ENCODE measurements at regions not wholly inside any gene's neighbourhood (a gene's known extent, or its start where the extent isn't known, plus 50 kb on each side); places are given as distances from the start of the nearest gene placed in this dataset.
"Not testable (repeated sequence)": the region's sequence is repeated elsewhere in the genome, so short reads cannot be mapped to it uniquely, and the experiment has no call there.

DNA sequence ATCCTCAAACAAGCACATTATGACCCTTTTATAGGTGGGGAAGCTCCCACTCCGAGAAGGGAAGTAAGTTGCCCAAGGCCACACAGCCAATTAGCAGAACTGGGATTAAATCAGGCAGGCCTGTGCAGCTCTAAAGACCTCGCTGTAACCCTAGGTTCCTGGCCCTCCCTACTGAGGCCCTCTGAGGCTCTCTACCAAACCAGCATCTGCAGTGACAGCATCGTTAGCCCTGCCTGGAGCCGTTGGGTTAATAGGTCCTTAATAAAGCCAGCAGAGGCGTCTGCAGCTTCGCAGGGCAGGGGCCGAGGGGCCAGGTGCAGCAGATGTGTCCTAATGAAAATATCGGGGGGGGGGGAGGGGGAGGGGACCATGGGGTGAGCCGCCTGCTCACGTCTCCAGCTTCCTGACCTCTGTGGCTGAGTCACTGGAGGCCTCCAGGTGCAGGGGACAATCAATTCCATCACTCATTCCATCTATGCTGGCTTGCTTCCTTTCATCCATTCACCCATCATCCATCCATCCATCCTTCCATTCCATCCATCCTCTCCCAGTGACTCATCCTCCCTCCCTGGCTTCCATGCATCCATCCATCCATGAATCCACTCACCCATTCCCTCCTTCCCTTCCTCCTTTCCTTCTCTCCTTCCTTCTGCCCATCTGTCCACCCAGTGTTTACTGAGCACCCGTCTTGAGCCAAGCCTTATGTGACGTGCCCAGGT, 203.9 kb downstream of the C9orf50 start:
- in situ Hi-C loops (cut with MboI; ENCODE audit: low sequenced_read_pairs) = no loop called here

DNA sequence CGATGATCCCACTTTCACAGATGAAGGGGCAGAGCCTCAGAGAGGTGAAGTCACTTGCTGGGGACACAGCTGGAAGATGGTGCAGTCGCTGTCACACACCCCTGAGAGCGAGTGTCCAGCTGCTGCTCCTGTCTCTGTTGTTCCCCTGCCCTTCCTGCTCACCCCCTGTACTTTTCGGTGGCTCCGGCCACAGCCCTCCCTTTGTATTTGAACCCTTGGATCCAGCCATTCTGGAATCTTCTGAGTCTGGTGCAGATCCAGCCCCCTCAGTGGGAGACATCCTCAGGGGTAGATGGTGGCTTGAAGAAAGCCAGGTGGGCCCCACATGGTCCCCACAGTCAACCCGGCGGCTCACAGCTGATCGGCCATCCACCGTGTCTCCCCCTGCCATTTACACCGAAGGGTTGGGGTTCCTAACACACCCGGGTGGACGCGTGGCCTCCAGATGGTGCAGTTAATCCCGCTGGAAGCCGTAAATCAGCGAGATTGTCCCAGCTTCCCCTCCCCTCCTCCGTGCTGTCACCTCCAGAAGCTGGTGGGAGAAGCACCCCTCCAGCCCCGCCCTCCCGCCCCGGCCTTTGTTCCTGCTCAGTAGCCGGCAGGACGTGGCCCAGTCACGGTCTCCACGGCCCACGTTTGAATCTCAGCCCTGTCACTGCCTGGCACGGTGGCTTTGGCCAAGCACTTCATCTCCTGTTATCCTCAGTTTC, 204.8 kb downstream of the C9orf50 start:
- in situ Hi-C loops (cut with MboI; ENCODE audit: low sequenced_read_pairs) = no loop called here

DNA sequence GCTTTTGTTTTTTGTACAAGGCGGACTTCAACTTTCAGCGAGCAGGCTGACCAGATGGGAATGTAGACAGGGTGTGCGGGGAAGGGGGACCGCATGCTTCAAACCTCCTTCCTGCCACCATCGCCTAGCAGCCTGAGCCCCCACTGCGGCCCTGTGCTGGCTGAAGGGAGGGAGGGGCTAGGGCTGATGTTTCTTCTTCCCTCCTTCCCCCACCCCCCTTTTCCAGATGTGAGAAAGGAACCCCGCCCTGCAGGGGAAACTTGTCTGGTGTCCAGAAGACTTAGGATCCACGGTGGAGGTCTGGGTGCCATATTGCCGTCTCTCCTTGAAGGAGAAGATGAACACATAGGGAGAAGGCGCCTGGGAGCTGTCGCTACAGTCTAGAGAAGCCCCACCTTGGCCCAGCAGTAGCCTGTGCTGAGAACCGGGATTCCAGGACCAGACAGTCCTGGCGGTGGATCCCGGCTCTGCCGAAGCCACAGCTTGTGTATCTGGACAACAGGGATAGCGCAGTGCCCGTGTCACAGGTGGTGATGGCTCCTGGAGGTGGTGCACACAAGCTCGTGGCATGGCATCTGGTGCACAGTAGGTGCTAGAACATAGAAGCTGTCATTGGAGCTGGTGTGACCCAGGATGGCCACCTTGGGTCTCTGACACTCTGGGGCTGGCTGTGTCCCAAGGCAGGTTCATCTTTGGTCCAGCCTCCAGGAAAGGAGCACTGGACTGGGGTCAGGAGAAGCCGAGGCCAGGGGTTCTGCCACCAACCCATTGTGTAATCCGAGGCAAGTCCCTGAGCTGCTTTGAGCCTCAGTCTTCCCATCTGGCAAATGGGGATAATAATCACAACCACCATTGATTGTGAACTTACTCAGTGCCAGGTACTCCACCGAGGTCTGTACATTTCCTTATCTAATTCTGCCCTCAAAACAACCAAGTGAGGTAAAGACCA, 205.6 kb downstream of the C9orf50 start:
- in situ Hi-C loops (cut with MboI; ENCODE audit: low sequenced_read_pairs) = no loop called here

DNA sequence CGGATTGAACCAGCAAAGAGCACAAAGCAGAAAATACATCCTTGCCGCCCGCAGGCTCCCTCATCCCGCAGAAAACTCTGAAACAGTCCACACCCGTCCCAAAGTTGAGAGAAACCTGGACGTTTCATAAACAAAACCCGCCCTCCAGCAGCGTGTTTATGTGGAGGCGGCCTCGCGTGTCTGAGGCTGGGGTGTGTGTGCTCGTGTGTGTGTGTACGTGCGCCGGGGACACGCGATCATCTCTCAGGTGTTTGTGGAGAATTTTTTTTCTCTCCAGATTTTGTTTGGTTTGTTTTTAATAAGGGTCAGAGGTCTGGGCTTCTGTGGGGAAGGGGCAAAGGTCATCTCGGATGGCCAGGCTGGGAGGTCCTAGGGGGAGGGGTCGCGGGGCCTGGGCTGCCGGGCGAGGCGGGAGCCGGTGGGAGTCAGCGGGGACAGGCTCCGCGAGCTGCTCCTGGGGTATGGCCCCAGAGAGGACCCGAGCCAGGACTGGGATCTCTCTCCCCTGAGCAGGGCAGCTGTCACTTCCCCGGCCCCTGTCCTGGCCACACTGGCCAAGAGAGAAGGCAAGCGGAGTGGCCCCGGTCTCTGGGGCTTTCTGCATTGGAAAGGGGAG, 206.4 kb downstream of the C9orf50 start:
- in situ Hi-C loops (cut with MboI; ENCODE audit: low sequenced_read_pairs) = no loop called here

DNA sequence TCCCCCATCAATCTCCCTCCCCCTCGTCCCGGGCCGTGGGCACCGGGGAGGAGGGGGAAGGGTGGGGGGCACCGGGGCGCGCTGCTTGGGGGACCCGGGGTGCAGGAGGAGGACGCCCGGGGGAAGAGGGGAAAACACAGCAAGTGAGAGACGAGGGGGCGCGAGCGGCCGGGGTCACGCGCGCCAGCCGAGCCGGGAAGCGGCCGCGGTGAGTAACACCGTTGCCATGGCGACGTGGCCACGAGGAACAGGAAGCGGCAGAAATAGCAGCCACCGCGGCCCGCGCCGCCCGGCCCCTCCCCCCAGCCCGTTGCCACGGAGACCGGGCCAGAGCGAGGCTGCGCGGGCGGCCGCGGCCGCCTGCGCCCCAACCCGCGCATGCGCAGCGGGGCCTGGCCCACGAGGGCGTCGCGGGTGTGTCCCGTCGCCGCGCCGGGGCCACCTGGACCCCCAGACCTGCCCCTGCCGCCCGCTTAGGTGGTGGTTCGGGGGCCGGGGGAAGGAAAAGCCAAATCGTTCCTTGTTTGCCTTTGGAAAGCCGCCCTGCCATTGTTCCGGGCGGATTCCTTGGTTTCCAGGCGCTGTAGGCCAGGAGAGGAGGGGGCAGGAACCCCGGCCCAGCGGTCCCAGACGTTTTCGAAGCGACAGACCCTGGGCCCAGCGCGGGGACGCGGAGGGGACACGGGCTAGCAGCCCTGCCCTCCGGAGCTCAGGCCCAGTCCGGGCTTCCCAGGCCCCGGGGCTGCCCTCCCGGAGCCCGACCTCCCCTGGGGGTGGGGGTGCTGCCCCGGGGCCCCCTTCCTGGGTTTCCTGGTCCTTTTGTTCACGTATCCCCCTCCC, 207.1 kb downstream of the C9orf50 start:
- in situ Hi-C loops (cut with MboI; ENCODE audit: low sequenced_read_pairs) = no loop called here

DNA sequence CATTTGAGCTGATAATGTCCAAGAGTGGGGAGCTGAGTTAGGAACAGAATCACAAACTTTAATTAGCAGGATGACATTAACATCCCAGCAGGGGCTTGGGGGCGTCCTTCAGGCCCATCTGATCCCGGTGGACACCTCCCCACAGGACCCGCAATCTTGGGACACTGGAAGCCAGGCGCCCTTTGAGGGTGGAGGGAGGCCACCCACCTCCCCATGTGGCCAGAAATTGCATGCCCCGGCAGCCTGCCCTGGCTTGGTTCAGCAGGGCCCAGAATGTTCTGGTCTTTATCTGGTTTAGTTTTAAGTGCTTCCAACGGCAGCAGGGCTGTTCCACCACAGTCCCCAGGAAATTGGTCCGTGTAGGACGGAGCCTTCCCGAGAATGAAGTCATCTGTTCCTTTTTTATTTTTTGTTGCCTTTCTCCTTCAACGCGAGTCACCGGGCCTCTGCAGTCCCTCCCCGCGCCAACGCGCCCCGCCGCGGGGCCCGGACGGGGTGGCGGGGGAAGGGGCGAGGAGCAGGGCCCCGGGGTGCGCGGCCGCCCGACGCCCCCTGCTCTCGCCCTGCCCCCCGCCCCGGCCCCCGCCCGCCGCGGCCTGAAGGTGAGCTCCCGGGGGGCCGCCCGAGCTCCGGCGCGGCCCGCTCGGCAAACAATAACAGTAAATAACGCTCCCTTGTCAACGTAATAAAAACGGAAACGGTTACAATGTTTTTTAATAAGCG, 207.9 kb downstream of the C9orf50 start:
- in situ Hi-C loops (cut with MboI; ENCODE audit: low sequenced_read_pairs) = no loop called here

DNA sequence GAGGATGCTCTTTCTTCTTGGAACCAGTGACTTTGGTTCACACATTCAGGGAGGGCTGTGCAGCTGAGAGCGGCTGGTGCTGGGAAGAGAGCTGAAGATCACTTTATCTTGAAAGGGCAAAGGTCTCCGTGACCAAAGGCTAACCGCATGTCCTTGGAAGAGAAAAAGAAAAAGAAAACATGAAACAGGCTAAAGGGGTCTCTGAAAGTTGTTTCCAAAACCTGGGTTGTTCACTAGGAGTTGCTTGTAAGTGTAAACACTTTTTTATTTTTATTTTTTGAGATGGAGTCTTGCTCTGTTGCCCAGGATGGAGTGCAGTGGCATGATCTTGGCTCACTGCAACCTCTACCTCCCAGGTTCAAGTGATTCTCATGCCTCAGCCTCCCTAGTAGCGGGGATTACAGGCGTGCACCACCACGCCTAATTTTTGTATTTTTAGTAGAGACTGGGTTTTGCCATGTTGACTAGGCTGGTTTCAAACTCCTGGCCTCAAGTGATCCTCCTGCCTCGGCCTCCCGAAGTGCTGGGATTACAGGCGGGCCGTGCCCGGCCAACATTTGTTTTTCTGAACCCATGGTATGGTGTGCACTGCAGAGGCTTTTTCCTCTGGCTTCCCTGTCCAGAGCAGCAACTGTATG, 208.6 kb downstream of the C9orf50 start:
- in situ Hi-C loops (cut with MboI; ENCODE audit: low sequenced_read_pairs) = not testable (repeated sequence)

DNA sequence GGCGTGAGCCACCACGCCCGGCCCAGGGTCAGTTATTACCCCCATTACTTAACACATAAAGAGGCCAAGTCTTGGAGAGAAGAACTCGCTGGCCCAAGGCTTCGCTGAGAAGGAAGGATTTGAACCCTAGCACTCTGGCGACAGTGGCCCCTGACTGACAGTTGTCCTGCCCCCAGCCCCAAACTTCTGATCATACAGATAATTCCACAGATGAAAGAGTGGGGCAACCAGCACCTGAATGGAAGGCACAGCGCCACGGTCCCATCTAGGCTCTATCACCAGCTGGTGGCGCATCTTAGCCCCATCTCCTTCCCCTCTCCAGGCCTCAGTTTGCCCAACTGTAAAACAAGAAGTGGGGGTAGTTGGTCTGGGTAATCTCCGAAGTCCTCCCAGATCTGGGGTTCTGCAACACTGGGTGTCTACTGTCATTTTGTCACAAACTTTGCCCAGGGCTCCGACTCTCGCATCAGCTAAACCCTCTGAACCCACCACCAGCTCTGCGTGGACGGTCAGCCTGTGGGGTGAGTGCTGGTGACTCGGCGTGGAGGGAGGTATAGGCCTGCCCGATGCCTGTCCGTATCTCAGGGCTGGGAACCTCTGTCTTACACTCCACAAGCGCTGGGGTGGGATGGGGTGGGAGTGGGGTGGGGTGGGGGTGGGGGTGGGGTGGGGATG, 209.3 kb downstream of the C9orf50 start:
- in situ Hi-C loops (cut with MboI; ENCODE audit: low sequenced_read_pairs) = no loop called here

DNA sequence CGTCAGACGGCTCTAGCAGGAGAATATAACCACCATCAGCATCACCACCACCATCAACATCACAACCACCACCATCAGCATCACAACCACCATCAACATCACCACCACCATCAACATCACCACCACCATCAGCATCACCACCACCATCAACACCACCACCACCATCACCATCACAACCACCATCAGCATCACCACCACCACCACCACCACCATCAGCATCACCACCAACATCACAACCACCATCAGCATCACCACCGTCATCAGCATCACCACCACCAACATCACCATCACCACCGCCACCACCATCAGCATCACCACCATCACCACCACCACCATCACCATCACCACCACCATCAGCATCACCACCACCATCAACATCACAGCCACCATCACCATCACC, 210.7 kb downstream of the C9orf50 start:
- in situ Hi-C loops (cut with MboI; ENCODE audit: low sequenced_read_pairs) = no loop called here

DNA sequence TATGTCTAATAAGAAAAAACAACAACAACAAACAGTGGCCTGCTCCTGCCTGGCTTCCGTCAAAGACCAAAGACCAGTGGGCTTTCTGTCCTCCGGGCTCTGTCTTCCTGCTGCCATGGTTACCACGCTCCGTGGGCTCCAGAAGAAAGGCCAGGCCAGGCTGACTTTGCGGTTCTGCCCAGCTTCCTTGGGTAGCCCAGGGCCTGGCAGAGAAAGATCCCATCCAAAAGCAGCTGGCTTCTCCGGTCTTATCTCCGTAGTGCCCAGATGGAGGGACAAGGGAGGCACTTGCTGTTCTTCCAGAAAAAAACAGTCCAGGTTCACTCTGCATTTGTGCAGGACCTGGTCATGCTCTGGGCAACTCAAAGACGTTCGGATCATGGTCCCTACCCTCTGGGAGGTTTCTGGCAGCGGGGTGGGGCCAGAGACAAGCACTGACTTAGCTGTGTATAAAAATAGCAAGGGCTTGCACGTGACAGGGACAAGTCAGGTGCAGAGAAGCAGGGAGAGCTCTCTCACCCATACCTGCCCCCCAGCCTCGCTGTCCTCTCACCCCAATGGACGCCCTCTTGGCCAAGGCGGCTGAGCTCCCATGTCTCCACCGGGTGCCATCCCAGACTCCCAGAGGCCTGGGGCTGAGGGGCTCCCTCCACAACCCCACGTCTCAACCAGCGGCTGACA, 212.2 kb downstream of the C9orf50 start:
- in situ Hi-C loops (cut with MboI; ENCODE audit: low sequenced_read_pairs) = no loop called here

DNA sequence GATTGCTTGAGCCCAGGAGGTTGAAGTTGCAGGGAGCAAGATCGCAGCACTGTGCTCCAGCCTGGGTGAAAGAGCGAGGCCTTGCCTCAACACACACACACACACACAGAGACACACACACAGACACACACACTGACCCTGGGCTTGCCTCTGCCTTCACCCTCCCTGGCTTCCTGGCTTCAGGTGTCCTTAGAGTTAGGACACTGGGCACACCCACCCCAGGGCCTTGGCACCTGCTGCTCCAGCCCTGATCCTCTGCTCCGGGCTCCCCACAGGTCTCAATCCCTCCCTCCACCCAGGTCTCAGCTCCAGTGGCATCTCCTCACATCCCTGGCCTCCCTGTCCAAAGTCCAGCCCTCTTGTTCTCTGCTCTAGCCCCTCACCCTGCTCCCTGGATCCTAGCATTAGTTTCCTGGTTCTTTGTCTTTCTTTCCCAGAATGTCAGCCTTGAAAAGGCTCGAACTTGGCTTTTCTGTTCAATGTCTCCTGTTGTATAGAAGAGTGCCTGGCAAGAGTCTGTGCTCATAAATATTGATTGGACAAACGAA, 212.9 kb downstream of the C9orf50 start:
- in situ Hi-C loops (cut with MboI; ENCODE audit: low sequenced_read_pairs) = no loop called here

DNA sequence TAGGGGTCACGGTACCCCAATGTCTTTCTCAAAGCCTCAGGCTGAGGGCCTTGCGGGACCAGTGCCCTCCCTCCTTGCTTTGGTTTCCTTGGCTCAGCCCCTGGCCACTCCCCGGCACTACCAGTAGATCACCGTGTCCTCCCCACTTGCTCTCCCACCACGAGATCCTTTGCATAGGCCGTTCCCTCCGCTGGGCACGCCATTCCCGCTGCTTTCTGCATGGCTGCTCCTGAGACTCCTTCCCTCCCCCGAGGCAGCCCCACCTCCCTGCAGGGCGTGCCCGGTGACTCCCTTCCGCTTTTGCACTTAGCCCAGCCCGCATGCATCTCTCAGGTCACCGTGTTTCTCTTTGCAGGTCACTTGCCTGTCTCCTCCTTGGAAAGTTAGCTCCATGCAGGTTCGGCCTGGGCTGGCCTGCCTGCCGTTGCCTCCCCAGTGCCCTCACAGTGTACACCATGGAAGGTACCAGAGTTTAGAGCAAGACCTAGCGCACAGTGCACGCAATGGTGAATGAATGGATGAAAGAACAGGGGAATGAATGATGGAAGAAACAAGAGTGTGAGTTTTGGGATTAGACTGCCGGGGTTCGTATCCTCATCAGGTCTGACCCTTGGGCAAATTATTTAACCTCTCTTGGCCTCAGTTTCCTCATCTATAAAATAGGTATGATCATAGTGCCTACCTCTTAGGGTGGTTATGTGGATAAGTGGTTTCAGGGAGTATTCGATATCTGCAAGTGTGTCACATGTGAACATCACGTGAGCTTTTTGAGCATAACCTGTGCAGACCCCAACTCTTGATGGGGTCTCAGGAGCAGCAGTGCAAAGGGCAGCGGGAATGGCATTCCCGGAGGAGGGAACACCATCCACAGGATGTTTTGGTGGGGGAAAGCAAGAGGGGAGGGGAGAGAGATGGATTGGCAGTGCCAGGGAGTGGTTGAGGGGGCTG, 214.3 kb downstream of the C9orf50 start:
- in situ Hi-C loops (cut with MboI; ENCODE audit: low sequenced_read_pairs) = no loop called here

DNA sequence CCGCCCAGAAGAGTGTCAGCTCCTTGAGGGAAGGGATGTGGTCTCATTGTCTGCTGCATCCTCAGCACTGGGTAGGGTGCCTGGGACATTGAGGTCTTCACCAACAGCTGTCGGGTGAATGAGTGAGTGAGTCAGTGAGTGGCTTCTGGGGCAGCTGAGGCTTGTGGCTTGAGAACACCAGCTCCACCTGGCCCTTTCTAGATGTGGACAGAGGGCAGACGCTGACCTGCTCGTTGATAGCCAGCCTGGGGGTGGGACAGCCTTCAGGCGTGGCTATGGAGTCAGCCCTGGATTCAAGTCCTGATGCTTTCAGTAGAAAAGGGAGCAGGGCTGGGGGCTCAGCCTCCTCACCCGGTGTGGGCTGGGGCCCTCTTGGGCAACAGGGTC, 215.1 kb downstream of the C9orf50 start:
- in situ Hi-C loops (cut with MboI; ENCODE audit: low sequenced_read_pairs) = no loop called here

DNA sequence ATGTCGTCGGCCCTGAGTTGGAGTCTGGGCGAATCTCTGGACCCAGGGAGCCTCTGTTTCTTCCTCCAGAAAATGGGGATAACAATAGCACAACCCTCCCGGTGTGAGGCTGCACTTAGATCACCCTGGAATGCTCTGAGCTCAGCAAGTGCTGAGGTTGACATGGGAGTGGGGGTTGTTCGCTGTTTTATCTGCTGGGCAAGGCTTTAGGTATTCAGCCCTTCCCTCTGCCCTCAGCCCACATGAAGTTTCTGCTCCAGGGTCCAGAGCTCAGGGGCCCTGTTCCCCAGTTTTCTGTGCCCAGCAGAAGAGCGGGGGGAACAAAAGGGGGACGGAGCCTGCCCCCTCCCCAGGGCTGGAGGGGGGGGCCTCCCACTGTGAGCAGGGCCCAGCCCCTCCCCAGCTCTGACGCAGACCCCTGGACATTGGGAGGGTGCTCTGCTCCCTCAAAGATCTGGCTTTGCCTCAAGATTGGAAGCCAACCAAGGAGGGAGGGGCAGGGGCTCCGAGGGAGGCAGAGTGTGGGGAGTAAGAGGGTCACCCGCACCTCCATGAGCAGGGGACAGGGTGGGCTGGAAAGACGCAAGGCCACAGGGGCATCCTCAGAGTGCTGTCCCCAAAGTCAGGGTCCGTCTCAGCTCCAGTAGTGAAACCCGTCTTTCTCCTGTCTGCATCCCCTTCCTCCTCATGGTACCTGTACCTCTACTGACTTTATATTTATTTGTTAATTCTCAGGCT, 215.6 kb downstream of the C9orf50 start:
- in situ Hi-C loops (cut with MboI; ENCODE audit: low sequenced_read_pairs) = no loop called here

DNA sequence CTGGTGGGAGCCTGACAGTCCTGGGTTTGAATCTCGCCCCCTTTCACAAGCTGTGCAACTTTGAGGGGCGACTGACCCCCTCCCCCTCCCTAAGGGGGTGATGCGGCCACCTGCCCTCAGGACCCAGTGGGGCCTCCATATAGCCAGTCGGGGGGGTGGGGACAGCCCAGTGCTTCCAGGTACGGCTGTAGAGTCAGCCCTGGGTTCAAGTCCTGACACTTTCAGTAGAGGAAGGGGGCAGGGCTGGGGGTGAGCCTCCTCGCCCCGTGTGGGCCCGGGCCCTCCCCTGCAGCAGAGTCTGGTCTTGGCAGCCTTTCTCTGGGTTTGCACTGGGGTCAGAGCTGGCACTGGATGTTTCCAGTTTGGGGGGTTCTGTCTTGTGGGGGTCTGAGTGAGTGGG, 216.3 kb downstream of the C9orf50 start:
- in situ Hi-C loops (cut with MboI; ENCODE audit: low sequenced_read_pairs) = no loop called here
